GM19397 (cell line): ENCODE measurements at regions not wholly inside any gene's neighbourhood (a gene's known extent, or its start where the extent isn't known, plus 50 kb on each side); places are given as distances from the start of the nearest gene placed in this dataset.

Experiments used
- ATAC-seq: cut with Tn5 transposase; IDR thresholded peaks from one replicate; pipeline ENCODE4 v1.9.1; 2021; ENCODE audit warnings: mild to moderate bottlenecking, moderate library complexity; ENCODE audit not compliant: unreplicated experiment

- ATAC-seq = no peak
Observed at GRCh38 chr10:84076047-84076388, 63.3 kb upstream of the GHITM start.

GRCh38 chr10:84076540-84077195, 62.6 kb upstream of the GHITM start:
- ATAC-seq = no peak

- ATAC-seq = no peak
Observed at GRCh38 chr10:84077768-84078167, 61.5 kb upstream of the GHITM start.

- ATAC-seq = no peak
Observed at GRCh38 chr10:84078771-84079170, 60.5 kb upstream of the GHITM start.

GRCh38 chr10:84084342-84084741, 55.0 kb upstream of the GHITM start:
- ATAC-seq = no peak

- no peak for ATAC-seq
Observed at GRCh38 chr10:84087202-84087601, 52.1 kb upstream of the GHITM start.

GRCh38 chr10:84088626-84089025, 50.7 kb upstream of the GHITM start:
- ATAC-seq = no peak

GRCh38 chr10:84089162-84089561, 50.1 kb upstream of the GHITM start:
- ATAC-seq = no peak
